22Rv1 (cell line): ENCODE measurements at regions not wholly inside any gene's neighbourhood (a gene's known extent, or its start where the extent isn't known, plus 50 kb on each side); places are given as distances from the start of the nearest gene placed in this dataset.

Source experiments
- H3K27ac ChIP-seq: fragments of 450-650 bp; 2 replicates; pipeline ENCODE4 v1.5.1; 2017
- CTCF ChIP-seq: fragments of 450-650 bp; IDR thresholded peaks from 2 replicates; pipeline ENCODE4 v1.5.1; 2017; ENCODE audit warnings: mild to moderate bottlenecking
- ZFX ChIP-seq: fragments of 450-650 bp; IDR thresholded peaks from 2 replicates; pipeline ENCODE4 v1.6.1; 2017; ENCODE audit warnings: antibody characterized with exemption, borderline replicate concordance

GRCh38 chr18:78737006-78737915 lies 242.4 kb upstream of the SALL3 start:
- TF ChIP-seq ZFX (no peak), CTCF (no peak)
- no peak overlapping the region for H3K27ac ChIP-seq

GRCh38 chr18:78738076-78738690 lies 241.4 kb upstream of the SALL3 start:
- no peak overlapping the region for H3K27ac ChIP-seq
- TF ChIP-seq ZFX (no peak), CTCF (no peak)

- TF ChIP-seq ZFX: no peak
- H3K27ac ChIP-seq: no peak overlapping the region
Observed at GRCh38 chr18:78739115-78739514, 240.5 kb upstream of the SALL3 start.

GRCh38 chr18:78739882-78740677 lies 239.5 kb upstream of the SALL3 start:
- H3K27ac ChIP-seq: no peak overlapping the region
- TF ChIP-seq CTCF: no peak
- no peak for TF ChIP-seq ZFX

GRCh38 chr18:78740876-78741275 lies 238.7 kb upstream of the SALL3 start:
- TF ChIP-seq ZFX (no peak), CTCF (no peak)
- H3K27ac ChIP-seq: no peak overlapping the region

- no peak overlapping the region for H3K27ac ChIP-seq
- no peak for TF ChIP-seq CTCF
- no peak for TF ChIP-seq ZFX
Observed at GRCh38 chr18:78741381-78742217, 238.0 kb upstream of the SALL3 start.

GRCh38 chr18:78742218-78742745 lies 237.3 kb upstream of the SALL3 start:
- no peak overlapping the region for H3K27ac ChIP-seq
- no peak for TF ChIP-seq CTCF
- no peak for TF ChIP-seq ZFX
